GM19395 (cell line): ENCODE measurements at regions not wholly inside any gene's neighbourhood (a gene's known extent, or its start where the extent isn't known, plus 50 kb on each side); places are given as distances from the start of the nearest gene placed in this dataset.

Experiments used
- ATAC-seq: cut with Tn5 transposase; IDR thresholded peaks from one replicate; pipeline ENCODE4 v1.9.1; 2021; ENCODE audit warnings: mild to moderate bottlenecking, moderate library complexity; ENCODE audit not compliant: unreplicated experiment

DNA sequence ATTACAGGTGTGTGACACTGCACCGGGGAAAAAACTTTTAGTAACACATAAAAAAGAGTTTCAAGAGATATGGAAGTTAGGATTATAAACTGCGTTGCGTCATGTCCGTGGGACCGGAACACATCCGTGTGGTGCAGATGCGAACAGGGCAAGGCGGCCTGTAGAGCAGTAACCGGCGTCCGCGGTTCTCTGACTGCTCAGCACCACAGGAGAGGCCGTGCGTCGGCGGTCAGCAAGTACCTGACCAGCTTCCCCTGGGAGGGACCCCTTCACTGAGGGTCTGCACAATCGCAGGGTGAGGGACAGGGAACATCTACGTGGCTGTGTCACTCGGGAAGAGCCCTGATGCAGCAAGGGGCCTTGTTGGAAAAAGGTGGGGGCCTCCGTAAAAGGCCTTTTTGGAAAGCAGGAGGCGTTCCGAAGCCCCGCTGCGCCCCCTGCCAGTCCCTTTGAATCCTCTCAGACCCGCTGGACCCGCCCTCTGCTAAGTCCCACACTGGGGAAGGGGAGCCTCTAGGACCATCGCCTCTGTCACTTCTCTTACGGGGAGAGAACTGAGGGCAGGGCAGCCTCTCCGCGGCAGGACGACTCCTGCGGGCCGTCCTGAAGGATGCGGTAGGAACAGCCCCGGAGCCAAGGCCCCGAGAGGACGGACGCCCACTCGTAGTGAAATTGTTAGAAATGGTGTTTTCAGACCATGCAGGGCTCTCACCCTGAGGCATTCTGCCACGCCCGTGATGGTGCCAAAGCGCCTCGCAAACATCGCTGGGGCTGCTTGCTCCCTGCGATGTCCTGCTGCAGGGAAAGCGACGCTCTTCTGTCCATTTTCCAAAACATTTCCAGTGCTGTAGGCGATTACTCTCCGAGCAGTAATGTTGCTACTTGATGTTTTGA is 771.6 kb upstream of the COBL start:
- ATAC-seq = no peak

- ATAC-seq = no peak
Observed at GRCh38 chr7:52085610-52086009, 769.0 kb upstream of the COBL start.

DNA sequence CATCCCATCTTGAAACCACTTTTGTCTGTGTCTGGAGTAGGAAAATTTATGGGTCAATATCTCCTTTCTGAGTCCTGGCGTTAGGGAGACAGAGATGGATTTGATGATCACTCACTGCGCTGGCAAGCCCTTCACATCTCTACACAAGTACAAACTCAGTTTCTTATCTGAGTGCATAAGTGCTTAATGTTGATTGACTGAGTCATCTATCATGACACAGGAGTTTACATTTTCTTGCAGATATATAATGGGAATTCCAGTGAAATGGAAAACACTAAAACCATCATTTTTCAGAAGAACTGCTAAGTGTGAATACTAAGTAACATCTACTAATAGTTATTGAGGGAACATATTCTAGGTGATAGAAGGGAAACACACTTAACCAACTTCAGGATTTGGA is 763.9 kb upstream of the COBL start:
- no peak for ATAC-seq

DNA sequence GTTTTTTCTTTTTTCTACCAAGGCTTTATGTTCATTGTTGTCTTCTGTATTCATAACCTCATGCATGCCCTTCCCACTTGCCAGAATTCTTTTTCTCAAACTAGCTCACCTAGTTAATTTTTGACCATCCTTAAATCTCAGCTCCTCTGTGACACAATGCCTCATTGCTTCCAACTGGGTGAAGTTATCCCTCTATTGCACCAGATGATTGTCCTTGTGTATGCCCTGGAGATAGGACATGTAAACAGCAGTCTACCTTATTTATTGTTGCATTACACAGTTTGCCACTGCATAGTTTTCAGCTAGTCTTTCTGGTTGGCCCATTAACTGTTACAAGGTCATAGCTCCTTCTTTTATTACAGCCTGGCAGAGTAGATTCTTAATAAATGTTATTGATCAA is 763.1 kb upstream of the COBL start:
- no peak for ATAC-seq

GRCh38 chr7:52077571-52077970 is 761.0 kb upstream of the COBL start:
- ATAC-seq = no peak

DNA sequence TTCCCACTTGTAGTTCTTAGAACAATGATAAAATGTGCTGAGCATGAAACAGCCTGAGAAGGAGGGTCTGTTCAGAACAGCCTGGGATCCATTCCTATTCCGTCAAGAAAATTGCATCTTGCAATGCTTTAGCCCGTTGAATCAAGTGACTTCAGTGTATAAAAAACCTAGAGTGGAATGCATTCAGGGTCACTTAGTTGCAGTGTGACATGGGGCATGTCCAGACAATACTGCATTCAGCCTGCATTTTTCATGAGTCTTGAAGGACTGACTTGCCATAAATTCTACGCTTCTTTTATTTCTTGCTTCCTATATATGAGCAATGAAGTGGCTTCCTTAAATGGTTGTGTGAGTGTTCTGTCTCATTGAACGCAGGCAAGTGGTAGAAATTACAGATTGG is 758.3 kb upstream of the COBL start:
- ATAC-seq = no peak

- no peak for ATAC-seq
Observed at GRCh38 chr7:52074071-52074470, 757.5 kb upstream of the COBL start.

DNA sequence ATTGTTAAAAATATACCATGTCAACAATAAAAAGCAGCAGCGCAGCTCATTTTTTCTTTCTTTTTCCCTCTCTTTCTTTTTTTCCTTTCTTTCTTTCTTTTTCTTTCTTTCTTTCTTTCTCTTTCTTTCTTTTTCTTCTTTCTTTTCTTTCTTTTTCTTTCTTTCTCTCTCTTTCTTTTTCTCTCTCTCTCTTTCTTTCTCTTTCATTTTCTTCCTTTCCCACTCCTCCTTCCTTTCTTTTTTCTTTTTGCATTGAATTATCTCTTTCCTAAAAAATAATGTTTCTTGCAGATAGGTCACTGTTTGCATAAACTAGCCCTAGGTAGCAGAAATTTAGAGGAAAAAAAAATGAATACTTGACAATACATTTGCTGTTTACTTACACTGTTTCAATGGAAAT is 755.1 kb upstream of the COBL start:
- no peak for ATAC-seq

- ATAC-seq = no peak
Observed at GRCh38 chr7:52064493-52064892, 747.9 kb upstream of the COBL start.

DNA sequence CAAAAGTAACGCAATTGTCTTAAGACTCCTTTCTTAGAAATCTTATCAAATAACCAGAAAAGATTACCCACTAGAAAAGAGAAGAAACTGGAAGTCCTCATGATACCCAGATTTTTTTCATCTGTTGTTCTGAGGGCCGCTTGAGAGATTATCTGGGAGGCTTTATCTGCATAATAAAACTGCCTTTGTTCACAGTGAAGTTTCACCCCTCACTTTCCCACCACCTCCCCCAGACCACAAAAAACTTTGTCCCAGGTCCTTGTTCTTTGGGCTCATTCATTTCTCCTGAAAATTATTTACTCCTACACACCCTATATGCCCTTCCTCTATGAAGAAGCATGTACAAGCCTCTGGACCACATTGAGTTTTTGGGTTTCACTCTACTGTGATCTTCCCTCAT is 745.1 kb upstream of the COBL start:
- ATAC-seq = no peak

DNA sequence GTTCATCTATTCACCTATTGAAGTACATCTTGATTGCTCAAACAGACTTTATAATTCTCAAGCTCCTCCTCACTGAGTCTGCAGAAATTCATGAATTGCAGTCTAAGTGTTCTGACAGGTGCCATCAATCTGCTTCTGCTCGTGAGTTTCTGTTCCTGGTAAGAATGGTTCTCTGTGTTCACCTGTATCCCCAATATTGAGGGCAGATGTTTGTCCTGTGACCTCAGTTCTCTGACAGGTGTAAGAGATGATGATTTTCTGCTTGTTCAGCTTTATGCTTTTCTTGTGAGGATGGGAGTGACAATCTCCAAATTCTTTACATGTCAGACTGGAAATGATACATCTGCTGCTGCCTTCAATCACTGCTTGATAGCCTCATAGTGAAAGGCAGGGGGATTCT is 736.9 kb upstream of the COBL start:
- no peak for ATAC-seq

DNA sequence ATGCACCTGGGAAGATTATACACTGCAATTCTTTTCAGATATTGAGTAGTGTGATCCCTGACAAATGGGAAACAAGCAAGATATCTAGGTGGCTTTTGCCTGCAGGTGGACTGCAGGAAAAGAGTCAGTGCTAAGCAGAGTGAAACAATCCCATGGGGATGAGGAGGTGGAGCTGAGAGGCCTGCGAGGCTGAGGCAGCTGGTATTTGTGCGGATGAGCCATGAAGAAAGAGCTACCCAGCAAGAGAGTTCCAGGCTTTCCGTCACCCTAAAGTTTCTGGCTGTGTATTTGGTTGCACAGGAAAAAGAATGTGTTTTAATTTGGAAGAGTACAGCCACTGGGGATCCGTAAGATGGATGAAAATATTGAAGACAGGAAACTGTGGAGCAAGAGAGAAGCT is 714.1 kb upstream of the COBL start:
- no peak for ATAC-seq

GRCh38 chr7:52026140-52026539 is 709.5 kb upstream of the COBL start:
- ATAC-seq = no peak

DNA sequence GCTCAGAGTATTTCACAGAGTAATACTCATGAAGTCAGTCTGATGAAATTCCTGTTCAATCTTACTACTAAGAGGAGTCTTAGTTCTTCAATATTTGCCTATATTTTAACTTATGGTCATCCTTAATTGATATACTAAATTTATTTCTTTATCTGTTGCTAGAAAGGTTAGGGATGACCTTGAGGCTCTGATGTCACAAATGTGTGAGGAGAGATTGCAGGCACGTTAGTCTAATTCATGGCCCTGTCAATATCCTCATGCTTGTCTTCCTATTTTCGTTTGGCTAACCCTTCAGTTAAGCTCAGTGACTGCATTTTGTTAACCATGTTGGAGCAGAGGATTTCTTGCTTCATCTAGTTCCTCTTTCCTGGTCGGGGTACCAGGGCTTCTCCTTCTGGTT is 704.7 kb upstream of the COBL start:
- no peak for ATAC-seq

DNA sequence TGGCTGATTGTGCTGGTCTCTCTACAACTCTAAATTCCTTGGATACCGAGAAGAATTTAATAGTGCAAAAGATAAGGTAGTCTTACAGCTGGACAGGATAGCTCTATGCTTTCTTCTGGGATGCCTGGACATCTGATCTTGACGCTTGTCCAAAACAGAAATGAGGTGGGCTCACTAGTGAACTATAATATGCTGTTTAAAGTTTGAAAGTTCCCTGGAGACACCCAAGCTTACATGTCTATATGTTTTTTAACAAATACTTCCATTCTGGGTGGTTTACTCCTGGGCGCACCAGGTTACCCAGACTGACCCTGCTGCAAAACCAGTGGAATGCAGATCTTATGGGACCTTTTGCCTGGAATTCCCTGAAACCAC is 702.1 kb upstream of the COBL start:
- ATAC-seq = no peak

GRCh38 chr7:52017802-52018679 is 701.4 kb upstream of the COBL start:
- ATAC-seq = peak; percentile 72

DNA sequence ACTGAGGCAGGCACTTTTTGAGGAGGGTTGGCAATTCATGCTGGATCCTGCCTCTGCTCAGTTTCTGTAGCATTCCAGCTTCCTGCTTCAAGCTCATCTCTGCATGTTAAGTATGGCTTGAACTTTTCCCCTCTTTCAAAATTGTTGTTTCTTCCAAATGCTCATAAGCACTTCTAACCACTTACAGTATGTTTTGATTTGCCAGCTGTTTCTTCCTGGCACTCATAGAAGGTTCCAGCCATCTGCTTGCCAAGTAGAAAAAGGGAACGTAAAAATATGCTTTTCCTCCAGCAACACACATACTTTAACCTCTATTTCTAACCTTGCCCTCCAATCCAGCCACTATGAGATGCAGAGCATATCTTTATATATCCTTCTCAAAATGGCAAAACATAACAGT is 692.6 kb upstream of the COBL start:
- ATAC-seq = no peak

DNA sequence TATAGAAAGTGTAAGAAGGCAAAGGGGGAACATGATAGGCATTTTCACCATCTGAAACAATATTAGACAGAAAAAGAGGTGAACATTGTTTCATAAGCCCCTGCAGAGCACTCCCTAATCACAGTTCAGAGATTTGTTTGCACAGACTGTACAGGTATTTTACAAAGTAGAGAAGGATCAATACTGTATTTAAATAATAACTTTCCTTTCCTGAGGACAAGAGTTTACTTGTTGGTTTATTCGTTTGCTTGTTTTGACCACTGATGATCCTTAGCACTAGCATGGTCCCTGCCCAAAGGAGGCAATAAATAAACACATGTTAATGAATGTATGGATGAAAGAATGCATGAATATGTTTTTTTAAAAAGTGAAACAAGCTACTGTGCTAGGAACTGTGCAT is 690.1 kb upstream of the COBL start:
- no peak for ATAC-seq

DNA sequence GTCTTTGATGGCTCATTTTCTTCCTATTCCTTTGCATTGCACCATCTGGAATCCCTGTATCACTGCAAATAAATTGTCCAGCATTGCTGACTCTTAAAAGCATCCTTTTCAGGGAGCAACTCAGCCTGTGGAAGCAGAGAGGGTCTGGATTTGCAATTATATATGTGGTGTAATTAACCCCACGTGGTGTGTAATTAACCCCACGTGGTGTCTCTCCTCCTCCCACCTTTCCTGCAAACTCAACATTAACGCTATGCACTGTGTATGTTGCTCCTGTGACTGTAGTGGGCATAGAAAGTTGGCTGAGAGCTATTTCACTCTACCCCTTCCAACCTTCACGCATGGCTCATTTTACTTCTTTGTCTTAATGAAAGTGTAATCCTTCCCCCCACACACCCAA is 689.0 kb upstream of the COBL start:
- no peak for ATAC-seq

GRCh38 chr7:51995596-51996179 is 679.1 kb upstream of the COBL start:
- ATAC-seq = no peak

DNA sequence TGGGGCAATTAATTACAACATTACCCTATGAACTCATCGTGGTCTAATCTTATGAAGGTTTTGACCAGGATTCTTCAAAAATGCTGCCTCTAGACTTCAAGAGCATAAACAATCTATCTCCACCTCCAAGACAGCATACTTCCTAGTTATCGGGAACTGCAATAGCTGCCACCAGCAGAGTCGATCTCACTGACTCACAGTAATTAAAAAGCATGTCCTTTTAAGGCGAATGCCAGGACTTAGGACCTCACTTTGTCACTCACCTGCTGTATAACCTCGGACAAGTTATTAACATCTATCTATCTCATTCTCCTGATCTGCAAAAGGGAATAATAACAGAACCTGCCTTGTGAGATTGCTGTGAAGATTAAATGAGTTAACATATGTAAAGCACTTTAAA is 666.0 kb upstream of the COBL start:
- no peak for ATAC-seq

GRCh38 chr7:51980812-51981211 is 664.2 kb upstream of the COBL start:
- ATAC-seq = no peak
